Upper lobe of left lung (tissue), 4 donors: ENCODE measurements at regions not wholly inside any gene's neighbourhood (a gene's known extent, or its start where the extent isn't known, plus 50 kb on each side); places are given as distances from the start of the nearest gene placed in this dataset.

Experiments
- CTCF ChIP-seq, 6 experiments: fragments of 450-650 bp in 4 of 6; fragments of 200-600 bp in 2 of 6; sonication (generic) in 2 of 6; IDR thresholded peaks; one replicate each; pipeline ENCODE4 v1.5.1; 2016 to 2019; ENCODE audit warnings: antibody characterized with exemption in 6 of 6
- POLR2A ChIP-seq, 4 donors: fragments of 450-650 bp; IDR thresholded peaks; one replicate each; pipeline ENCODE4 v1.5.1; 2016 to 2017; ENCODE audit warnings: antibody characterized with exemption in 4 of 4, mild to moderate bottlenecking in 2 of 4
- POLR2AphosphoS5 ChIP-seq, 2 donors: sonication (generic); formaldehyde crosslinking; IDR thresholded peaks; one replicate each; pipeline ENCODE4 v1.5.1; 2017; ENCODE audit warnings: antibody characterized with exemption in 2 of 2

- TF ChIP-seq CTCF (IDR thresholded peaks at IDR 0.05): no peak
- TF ChIP-seq POLR2AphosphoS5 (IDR thresholded peaks at IDR 0.05): no peak
- TF ChIP-seq POLR2A (IDR thresholded peaks at IDR 0.05): no peak
Observed at GRCh38 chr11:23181022-23181807, 320.9 kb upstream of the CCDC179 start.
